ENCODE measurements at regions not wholly inside any gene's neighbourhood (a gene's known extent, or its start where the extent isn't known, plus 50 kb on each side); places are given as distances from the start of the nearest gene placed in this dataset.

GRCh38 chr3:43884581-43884980 lies 193.8 kb downstream of the ABHD5 start:
- H3K4me3 ChIP-seq (replicated peaks; ENCODE audit: low read depth, low read length) = no peak overlapping the region
- TF ChIP-seq, protein P1, sequence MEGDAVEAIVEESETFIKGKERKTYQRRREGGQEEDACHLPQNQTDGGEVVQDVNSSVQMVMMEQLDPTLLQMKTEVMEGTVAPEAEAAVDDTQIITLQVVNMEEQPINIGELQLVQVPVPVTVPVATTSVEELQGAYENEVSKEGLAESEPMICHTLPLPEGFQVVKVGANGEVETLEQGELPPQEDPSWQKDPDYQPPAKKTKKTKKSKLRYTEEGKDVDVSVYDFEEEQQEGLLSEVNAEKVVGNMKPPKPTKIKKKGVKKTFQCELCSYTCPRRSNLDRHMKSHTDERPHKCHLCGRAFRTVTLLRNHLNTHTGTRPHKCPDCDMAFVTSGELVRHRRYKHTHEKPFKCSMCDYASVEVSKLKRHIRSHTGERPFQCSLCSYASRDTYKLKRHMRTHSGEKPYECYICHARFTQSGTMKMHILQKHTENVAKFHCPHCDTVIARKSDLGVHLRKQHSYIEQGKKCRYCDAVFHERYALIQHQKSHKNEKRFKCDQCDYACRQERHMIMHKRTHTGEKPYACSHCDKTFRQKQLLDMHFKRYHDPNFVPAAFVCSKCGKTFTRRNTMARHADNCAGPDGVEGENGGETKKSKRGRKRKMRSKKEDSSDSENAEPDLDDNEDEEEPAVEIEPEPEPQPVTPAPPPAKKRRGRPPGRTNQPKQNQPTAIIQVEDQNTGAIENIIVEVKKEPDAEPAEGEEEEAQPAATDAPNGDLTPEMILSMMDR (IDR thresholded peaks at IDR 0.05; ENCODE audit: low read length, missing control alignments) = no peak
- no peak for DNase-seq (ENCODE audit: low read depth)

- no peak overlapping the region for H3K4me3 ChIP-seq (replicated peaks; ENCODE audit: low read depth, low read length)
- TF ChIP-seq, protein P1 (IDR thresholded peaks at IDR 0.05; ENCODE audit: low read length, missing control alignments) = no peak
- DNase-seq (ENCODE audit: low read depth) = no peak
Observed at GRCh38 chr3:43885908-43886618, 195.3 kb downstream of the ABHD5 start.

DNA sequence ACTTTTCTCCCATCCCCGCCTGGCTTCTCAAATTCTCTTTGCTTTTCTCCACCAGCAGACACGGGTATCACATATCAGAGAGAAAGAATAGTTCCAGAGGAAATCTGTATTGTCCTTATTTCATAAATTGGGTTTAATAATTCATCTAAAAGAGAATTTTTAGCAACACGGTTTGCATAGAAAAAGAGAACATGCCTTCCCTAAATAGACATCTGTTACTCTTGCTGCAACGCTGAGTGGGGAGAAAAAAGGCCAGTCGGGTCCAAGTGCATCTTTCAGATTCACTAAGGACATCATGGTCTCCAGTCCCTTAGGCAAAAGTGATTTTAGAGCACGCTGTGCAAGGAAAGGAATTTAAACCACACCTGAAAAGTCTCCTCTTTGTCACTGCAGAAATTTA lies 201.3 kb downstream of the ABHD5 start:
- DNase-seq (ENCODE audit: low read depth) = no peak
- TF ChIP-seq, protein P1 (IDR thresholded peaks at IDR 0.05; ENCODE audit: low read length, missing control alignments) = no peak

DNA sequence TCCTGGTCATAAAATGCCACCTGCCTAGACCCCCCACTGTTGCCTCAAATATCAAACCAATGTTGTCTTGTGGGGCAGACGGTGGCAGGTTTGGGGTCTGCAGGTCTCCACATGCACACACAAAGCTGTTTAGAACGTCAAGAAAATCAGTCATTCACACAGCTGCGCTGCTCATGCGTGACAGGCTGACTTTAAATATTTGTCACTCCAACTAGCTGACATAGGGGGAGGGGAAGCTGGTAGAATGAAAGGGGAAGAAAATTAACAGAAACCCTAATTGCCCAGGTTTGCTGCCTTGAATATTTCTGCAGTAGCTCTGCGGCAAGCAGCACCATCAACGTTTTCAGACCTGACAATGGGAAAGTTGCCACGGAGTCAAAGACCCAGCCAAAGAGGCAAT lies 201.8 kb downstream of the ABHD5 start:
- DNase-seq (ENCODE audit: low read depth) = no peak
- TF ChIP-seq, protein P1 (IDR thresholded peaks at IDR 0.05; ENCODE audit: low read length, missing control alignments) = no peak
- no peak overlapping the region for H3K4me3 ChIP-seq (replicated peaks; ENCODE audit: low read depth, low read length)

More for the DNA sequence above, 201.3 kb downstream of the ABHD5 start:
- no peak overlapping the region for H3K4me3 ChIP-seq (replicated peaks; ENCODE audit: low read depth, low read length)

DNA sequence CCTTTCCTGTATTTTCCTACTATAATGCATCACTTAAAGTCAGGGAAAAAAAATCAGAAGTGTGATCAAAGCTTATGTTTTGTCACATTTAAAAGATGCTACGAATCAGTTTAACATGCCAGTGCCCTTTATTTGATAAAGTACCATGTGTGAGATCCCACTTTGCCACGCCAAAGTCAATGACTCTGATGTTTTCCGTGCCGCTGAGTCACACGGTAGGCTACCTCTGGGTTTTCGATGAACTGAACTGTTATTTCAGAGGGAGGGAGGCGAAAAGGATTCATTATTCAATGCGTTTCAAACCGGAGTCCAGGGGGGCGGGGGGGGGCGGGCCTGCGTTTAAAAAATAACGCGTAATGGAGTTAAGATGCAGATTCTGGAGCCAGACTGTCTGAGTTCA lies 203.0 kb downstream of the ABHD5 start:
- DNase-seq (ENCODE audit: low read depth) = no peak
- H3K4me3 ChIP-seq (replicated peaks; ENCODE audit: low read depth, low read length) = peak overlapping the region; percentile 50
- TF ChIP-seq, protein P1 (IDR thresholded peaks at IDR 0.05; ENCODE audit: low read length, missing control alignments) = no peak

- H3K4me3 ChIP-seq (replicated peaks; ENCODE audit: low read depth, low read length) = peak overlapping the region; percentile 50
- TF ChIP-seq, protein P1 (IDR thresholded peaks at IDR 0.05; ENCODE audit: low read length, missing control alignments) = no peak
- DNase-seq (ENCODE audit: low read depth) = peak; percentile 73
Observed at GRCh38 chr3:43894176-43895049, 203.7 kb downstream of the ABHD5 start.

Data from fibroblast of pulmonary artery (primary cell).